SK-MEL-5 (cell line): ENCODE measurements at regions not wholly inside any gene's neighbourhood (a gene's known extent, or its start where the extent isn't known, plus 50 kb on each side); places are given as distances from the start of the nearest gene placed in this dataset.

Source experiments
- DNase-seq: peaks from one replicate; pipeline ENCODE4 v3.0.0-alpha.2; 2016; ENCODE audit warnings: low read depth, low spot score
- in situ Hi-C: cut with HindIII; loops from 2 replicates; pipeline ENCODE4 v1.10.0; 2016; ENCODE audit warnings: low sequenced_read_pairs, high pct_unique_total_duplicates, low pct_unique_long_range_greater_than_20kb

DNA sequence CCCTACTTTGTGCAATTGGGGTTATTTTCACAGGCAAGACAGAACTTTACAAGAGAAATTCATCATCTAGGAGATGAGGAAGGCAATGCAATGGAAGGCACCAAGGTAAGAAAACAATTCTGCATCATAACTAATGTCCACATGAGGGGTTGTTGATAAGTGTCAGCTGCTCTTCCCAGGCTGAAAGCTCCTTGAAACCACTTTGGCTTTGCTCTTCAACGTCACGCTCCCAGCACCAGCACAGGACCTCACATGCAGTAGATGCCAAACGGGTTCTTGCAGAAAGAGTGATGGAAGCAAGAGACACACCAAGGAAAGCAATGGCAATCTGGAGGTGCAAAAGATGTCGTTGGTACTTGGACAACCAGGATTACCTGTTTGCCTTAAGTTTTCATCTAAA lies 485.5 kb downstream of the BCL11B start:
- in situ Hi-C loops: no loop called here
- no peak for DNase-seq

DNA sequence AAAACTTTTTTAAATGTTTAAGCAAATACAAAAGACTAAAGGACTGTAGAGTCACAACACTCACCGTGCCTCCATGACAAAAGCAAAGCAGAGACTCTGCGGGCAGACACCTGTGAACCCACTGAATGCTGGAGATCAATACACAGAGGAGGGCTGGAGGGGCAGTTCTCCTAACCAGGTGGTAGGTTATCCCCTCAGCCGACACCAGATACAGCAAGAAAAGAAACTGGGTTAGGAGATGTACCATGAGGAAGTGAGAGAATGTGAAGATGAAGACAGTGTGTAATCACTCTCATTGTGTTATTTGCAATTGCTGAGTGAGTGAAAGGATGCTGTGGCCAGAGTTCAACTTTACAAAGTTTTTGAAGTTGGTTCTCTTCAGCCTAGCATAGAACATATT lies 480.3 kb downstream of the BCL11B start:
- in situ Hi-C loops: no loop called here
- DNase-seq: no peak

DNA sequence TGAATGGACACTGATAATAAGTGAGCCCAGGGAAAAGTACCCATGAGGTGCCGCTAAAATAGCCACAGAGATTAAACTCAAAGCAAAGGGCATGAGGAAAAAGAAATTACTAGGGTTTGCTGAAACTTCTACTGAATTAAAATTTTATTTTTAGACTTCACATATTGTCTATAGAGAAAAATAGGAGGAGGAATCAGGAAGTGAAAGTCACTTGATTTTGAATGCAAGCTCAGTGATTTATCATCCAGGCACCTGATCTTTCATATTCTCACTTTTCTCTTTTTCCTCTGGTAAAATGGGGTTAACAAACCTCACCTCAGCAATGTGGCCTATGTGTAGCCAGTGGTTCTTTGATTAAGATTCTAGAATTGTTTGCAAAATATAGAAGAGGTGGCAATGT lies 479.8 kb downstream of the BCL11B start:
- in situ Hi-C loops: no loop called here
- DNase-seq: no peak

DNA sequence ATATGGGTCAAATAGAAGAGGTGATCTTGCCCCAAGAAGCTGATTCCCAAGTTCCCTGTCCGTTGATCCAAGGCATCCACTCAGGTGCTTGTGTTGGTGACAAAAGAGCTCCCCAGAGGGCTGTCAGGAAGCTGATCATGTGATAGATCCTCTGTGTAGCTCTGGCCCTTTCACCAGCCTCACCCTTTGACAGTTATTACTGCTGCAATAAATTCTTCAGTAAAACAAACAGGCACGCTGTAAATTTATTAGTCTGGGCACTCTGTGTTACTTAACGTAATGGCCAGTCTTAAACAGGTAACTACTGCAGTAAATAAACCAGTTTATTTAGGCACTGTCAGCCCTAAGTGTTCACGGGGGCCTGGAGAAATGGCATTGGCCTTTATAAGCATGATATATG lies 473.9 kb downstream of the BCL11B start:
- in situ Hi-C loops: no loop called here
- no peak for DNase-seq

DNA sequence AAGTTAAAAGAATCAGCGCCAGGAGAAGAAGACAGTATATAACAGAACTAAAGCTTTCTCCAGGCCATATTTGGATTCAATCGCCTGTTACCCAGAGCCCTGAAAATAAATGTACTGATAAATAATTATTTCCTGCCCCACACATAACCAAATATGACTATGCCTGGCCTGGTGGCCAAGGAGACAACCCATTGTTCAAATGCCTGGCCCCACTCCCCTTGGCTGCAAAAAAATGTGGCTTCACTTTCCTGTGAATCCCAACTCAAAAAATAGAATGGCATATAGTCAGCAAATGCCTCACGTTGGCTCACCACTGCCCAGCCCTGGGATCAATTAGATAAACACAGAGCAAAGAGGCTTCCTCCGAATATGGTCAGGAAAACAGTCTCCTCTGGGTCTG lies 472.1 kb downstream of the BCL11B start:
- in situ Hi-C loops: no loop called here
- DNase-seq: no peak

DNA sequence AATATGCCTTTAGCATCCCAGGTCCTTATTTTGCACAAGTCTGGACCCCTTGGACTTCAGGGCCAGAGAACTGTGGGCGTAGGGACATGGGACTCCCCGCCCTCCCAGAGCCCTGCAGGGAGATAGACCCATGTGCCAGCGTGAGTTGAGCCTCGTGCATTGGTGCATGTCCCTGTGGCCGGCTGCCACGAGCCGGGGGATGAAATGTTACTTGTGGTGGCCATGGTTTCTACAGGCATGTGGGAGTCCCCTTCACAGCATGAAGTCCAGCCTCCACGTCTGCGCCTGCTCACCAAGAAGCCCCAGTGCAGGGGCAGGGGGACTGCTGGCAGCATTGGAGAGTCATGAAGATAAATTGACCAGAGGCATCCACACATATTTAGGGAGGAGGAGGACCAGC lies 470.0 kb downstream of the BCL11B start:
- no peak for DNase-seq
- in situ Hi-C loops: no loop called here

DNA sequence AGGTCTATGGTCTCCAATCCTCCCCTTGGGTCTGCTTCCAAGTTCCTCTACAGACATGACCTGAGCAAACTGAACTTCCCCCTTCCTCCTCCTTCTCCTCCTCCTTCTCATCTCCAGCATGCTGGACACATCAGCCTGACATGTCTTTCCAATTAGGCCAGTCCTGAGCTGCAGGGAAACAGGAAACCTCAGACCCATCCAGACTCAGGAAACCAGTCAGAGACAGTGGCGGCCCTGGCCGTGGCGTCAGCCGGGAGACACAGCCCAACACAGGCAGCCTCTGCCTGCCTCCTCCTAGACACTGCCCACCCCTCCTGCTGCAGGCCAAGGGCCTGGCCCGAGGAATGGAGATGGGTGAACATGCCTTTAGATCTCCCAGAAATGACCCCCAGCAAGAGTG lies 468.8 kb downstream of the BCL11B start:
- no peak for DNase-seq

DNA sequence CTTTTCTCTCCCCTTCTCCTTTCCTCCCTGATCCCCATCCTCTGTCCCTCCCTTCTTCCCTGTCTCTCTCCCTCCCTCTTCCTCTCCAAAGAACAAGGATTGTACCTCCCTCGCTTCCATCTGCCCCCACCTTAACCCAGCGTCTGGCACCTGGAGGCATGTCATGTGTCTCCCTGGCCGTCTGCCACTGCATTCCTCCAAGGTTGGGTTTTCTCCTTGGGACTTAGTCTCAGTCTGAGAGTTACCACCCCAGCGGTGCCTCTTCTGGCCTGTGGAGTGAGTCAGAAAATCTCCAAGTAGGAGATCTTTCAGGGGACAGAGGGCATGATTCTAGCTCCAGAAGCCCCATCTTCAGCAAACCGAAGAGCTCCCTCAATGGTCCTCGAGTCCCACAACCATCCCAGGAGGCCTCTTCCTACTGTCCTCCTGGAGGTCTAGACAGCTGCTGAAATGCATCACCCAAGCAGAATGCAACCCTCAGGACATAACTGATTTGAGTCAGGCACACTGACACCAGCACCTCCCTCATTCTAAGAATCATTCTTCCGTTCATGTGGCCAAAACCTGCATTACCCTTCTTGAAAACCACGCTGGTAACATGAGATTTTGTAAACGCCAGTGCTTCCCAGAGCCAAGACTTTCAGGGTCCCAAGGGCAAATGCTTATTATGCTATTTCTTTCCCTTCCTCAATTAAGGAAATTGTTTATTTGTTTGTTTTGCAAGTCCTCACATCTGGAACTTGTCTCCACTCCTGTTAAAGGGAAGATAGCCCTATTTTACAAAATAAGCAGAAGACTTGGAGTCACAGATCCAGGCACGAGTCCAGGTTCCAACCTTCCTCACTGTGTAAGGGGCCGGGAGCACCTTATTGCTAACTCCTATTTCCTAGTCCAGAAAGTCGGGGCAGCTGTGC lies 463.2 kb downstream of the BCL11B start:
- DNase-seq: no peak
- in situ Hi-C loops: no loop called here

More for the DNA sequence above, 468.8 kb downstream of the BCL11B start:
- in situ Hi-C loops: no loop called here

DNA sequence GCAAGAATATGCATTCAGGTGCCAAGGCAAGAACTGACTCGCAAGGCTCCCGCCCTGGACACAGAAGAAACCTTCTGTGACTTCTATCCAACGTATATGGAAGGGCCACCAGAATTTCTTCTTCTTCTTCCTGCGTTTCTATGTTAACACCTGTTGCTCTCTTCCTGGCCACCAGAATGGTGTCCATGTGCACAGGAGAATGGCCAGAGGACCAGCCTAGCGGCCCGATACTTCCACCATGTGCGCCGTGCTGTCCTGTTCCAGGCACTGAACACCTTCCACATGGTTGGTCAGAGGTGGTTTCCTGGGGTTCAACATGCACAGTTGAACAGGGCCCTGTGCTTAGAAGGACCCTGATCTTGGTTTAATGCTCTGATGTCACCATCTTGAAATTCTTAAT lies 455.8 kb downstream of the BCL11B start:
- DNase-seq: no peak
- in situ Hi-C loops: no loop called here

DNA sequence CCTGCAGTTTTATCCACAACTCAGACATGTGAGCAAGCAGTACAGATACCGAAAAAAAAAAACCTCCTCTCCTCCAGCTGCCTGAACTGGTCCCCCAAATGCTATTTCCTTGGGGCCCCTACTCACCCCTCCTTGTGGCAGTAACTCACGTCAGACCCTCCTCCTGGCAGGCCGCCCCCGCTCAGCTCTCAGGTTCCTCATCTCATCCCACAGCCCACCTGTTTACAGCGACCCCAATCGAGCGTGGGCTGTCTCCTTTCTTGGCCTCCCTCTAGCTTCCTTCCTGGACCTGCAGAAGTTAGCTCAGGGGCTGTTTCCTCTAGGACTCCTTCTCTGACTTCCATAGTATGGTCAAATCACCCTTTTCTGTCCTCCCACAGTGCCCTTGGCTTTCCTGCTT lies 455.3 kb downstream of the BCL11B start:
- in situ Hi-C loops: no loop called here
- no peak for DNase-seq

DNA sequence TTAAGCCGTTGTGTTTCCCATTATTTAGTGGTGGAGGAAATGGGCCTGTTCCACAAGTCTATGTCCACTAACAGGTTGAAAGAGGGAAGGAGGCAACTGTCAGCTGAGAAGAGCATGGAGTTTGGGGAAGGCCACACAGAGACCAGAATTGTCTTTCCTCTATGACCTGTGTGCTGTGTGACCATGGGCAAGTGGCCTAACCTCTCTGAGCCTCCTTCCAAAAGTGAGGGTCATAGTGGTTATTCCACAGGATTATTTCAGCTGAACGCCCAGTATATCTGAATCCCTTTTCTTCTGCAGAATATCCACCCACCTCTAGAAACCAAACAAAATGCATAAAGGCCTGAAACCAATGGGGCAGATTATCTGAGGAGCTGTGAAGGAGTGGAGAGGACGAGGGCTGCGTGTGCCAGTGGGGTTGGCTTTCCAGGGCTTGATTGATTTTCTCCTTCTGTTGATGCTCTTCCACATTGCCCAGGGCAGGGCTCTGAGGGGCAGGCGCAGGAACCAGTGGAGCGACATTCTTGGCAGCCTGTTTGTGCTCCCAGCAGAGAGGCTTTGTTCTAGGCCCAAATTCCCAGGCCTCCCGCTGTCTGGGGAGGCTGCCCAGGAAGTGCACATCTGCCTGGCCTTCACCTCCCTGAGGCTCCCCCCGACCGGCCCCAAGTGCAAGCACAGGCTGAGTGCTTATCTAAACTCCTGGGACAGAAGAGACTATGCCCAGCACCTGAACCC lies 452.7 kb downstream of the BCL11B start:
- in situ Hi-C loops: no loop called here

DNA sequence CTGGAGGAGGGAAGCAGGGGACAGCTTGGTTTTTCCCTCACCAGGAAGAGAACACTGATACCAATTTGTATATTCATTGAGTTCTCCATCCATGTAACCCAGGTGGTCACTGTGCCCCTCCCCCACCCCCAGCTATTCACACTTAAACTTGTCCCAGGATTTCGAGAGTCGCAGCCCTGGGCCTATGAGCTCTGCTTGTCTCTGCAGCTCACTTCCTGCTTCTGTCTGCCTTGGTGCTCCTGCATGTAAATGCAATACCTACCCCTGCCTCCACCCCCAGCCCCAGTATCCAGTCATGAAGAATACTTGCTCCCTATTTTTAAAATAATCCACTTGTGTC lies 452.2 kb downstream of the BCL11B start:
- in situ Hi-C loops: no loop called here
- no peak for DNase-seq

More for the DNA sequence above, 452.7 kb downstream of the BCL11B start:
- DNase-seq: no peak

DNA sequence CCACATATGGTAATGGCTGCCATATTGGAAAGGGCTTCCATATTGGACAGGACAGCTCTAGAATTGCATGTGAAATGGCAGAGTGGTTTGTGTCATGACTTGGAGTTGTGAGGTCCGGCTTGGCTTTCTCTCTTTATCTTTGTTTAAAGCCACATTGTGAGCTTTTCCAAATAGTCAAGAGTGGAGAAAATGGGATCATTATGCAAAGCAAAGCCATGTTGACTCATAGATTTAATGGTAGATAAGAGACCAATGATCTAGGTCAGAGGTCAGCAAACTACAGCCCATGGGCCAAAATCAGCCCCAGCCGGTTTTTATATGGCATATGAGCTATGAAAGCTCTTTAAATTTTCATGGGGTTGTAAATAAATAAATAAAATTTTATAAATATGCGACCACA lies 449.1 kb downstream of the BCL11B start:
- in situ Hi-C loops: no loop called here
- no peak for DNase-seq

DNA sequence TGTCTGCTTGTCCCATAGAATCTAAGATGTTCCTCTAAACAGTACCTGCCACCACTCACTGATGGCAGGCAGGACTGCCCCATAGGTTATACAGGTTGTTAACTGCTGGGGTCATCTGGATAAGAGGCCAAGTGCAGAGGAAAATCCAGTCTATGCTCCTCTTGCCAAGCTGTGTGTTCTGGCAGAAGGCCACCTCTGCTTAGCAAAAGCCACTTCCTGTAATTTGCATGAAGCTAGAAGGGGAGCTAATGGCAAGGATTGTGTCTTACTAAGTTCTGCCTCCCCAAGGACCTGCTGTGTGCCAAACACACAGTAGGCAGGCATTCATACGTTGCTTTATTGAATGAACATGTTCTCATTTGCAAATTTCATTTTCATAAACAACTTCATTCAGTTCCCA lies 445.4 kb downstream of the BCL11B start:
- in situ Hi-C loops: no loop called here
- no peak for DNase-seq

DNA sequence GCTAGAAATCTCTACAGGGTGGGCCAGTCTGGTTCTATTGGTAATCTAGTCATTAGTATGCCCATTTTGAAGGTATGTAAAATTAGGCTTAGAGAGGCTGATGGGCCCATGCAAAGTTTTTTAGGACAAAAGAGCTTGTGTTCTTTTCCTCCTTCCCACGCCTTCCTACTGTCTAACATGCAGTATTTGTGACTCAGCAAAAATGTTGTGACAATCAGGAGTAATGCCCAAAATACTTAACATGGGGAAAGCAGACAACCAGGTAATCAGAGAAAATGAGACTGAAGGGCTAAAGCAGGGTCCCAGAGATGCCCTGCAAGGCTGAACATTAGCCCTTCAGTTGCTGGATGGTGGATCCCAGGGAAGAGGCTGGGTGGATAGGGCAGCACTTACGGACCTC lies 437.9 kb downstream of the BCL11B start:
- in situ Hi-C loops: no loop called here
- DNase-seq: no peak

DNA sequence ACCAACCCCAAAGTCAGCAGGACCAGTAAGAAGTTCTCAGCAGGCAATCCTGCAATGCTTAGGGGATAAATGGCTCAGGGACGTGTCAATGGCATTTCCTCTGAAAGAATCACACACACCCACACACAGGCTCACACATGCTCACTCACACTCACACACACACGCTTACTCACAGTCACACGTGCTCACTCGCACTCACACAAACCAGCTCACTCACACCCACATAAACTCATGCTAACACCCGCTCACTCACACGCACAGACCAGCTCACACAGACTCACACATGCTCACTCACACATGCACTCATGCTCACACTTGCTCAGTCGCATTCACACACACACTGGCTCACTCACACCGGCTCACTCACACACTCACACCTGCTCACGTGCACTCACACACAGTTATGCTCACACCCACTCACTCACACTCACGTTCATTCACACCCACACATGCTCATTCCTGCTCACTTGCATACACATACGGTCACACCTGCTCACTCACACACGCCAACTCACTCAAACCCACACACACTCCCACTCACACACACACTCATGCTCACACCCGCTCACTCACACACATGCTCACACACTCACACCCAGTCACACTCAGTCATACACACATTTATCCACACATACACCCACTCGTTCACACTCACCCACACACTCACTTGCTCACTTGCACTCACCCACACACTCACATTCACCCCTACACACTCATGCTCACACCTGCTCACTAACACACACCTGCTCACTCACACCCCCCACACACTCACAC lies 436.8 kb downstream of the BCL11B start:
- no peak for DNase-seq
- in situ Hi-C loops: no loop called here

DNA sequence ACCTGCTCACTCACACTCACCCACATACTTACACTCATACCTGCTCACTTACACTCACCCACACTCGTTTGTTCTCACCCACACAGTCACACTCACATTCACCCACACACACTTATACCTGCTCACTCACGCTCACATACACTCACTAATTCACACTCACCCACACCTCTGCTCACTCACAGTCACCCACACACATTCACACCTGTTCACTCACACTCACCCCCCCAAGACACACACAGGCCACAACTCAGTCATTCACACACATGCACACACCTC lies 436.2 kb downstream of the BCL11B start:
- in situ Hi-C loops: no loop called here
- DNase-seq: no peak

DNA sequence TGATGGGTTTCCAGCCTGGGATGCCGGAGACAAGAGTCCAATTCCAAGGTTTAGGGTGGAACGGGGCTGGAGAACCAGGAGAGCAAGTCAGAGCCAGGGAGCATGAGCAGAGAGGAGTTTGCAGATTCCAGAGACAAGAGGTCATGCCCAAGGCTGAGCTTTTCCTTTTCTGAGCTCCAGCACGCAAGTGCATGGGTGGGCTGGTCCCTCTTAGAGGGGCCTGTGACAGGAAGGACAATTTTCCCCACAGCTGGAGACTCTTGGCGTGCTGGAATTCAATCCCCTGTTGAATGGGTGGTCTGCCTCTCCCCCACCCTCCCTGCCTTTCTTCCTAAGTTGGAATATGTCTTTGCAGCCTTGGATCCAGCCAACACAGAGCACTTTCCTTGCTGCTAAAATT lies 431.9 kb downstream of the BCL11B start:
- DNase-seq: no peak
- in situ Hi-C loops: no loop called here

DNA sequence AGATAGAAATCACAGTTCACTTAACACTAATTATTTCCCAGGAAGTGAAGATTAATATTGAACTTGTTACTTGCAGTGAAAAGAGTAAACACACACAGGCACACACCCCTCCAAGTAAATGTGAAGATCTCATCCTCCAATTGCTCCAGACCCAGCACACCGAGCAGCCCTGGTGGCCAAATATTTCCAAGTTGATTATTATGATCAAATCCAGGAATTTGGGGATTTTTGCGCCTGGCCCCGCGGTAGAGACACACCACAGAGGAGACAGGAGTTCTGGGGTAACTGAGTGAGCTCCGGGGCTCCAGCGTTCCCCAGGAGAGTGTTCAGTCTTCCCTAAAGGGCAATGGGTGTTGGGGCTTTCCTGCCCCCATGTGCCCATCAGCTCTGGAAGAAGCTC lies 431.5 kb downstream of the BCL11B start:
- in situ Hi-C loops: no loop called here
- DNase-seq: no peak
